ENCODE measurements at regions not wholly inside any gene's neighbourhood (a gene's known extent, or its start where the extent isn't known, plus 50 kb on each side); places are given as distances from the start of the nearest gene placed in this dataset.

- Histone ChIP-seq H4K20me1 (ENCODE audit: low read depth) (no peaks in the 10 kb centered on the region), H3K27me3 (no peaks in the 10 kb centered on the region), H3F3A (ENCODE audit: low read depth) (no peaks in the 10 kb centered on the region), H3K4me2 (no peak overlapping the region), H2AFZ (replicated peaks) (no peak overlapping the region), H3K27ac (no peak overlapping the region), H3K9ac (no peak overlapping the region), H3K79me2 (ENCODE audit: low read depth) (no peaks in the 10 kb centered on the region), H3K4me3 (no peak overlapping the region), H3K36me3 (no peaks in the 10 kb centered on the region), H3K9me3 (ENCODE audit: low read depth) (no peaks in the 10 kb centered on the region), H3K4me1 (no peaks in the 10 kb centered on the region)
- H3K36me3 Mint-ChIP-seq, result no peaks in the 10 kb centered on the region
- H3K4me1 Mint-ChIP-seq, result no peaks in the 10 kb centered on the region
- H3K27ac Mint-ChIP-seq, result no peak overlapping the region
- peaks cover 3% of the 10 kb centered on the region for H3K9me3 Mint-ChIP-seq
- no peak for DNase-seq (ENCODE audit: low spot score)
- H3K27me3 Mint-ChIP-seq (ENCODE audit: insufficient read depth, low read depth), result peaks cover under 1% of the 10 kb centered on the region
- TF ChIP-seq CTCF (IDR thresholded peaks at IDR 0.05) (no peak), EZH2 (IDR thresholded peaks at IDR 0.05) (no peak)
- no peak overlapping the region for H3K4me3 Mint-ChIP-seq
These were observed 80.2 kb upstream of the ACP3 start for GRCh38 chr3:132236701-132237651.

GRCh38 chr3:132237652-132238032 lies 79.6 kb upstream of the ACP3 start:
- no peak overlapping the region for H3K9ac ChIP-seq
- H3K4me3 ChIP-seq, result no peak overlapping the region
- Mint-ChIP-seq H3K36me3 (no peaks in the 10 kb centered on the region), H3K9me3 (peaks cover 3% of the 10 kb centered on the region), H3K27me3 (ENCODE audit: insufficient read depth, low read depth) (no peaks in the 10 kb centered on the region), H3K4me3 (no peak overlapping the region), H3K27ac (no peak overlapping the region), H3K4me1 (no peaks in the 10 kb centered on the region)
- H3K9me3 ChIP-seq (ENCODE audit: low read depth), result no peaks in the 10 kb centered on the region
- no peaks in the 10 kb centered on the region for H3K4me1 ChIP-seq
- no peaks in the 10 kb centered on the region for H3K79me2 ChIP-seq (ENCODE audit: low read depth)
- H3F3A ChIP-seq (ENCODE audit: low read depth), result no peaks in the 10 kb centered on the region
- H3K4me2 ChIP-seq, result no peak overlapping the region
- no peak overlapping the region for H2AFZ ChIP-seq (replicated peaks)
- DNase-seq (ENCODE audit: low spot score), result no peak
- H3K27ac ChIP-seq, result no peak overlapping the region
- H3K36me3 ChIP-seq, result no peaks in the 10 kb centered on the region
- H3K27me3 ChIP-seq, result no peaks in the 10 kb centered on the region
- no peak for TF ChIP-seq EZH2 (IDR thresholded peaks at IDR 0.05)
- TF ChIP-seq EZH2phosphoT487 (IDR thresholded peaks at IDR 0.05), result no peak
- TF ChIP-seq CTCF (IDR thresholded peaks at IDR 0.05), result no peak
- no peaks in the 10 kb centered on the region for H4K20me1 ChIP-seq (ENCODE audit: low read depth)

GRCh38 chr3:132239587-132239986 lies 77.6 kb upstream of the ACP3 start:
- Histone ChIP-seq H2AFZ (replicated peaks) (no peak overlapping the region), H3K9ac (no peak overlapping the region), H3K36me3 (no peaks in the 10 kb centered on the region), H3K9me3 (ENCODE audit: low read depth) (no peaks in the 10 kb centered on the region), H3K27me3 (no peaks in the 10 kb centered on the region), H3F3A (ENCODE audit: low read depth) (no peaks in the 10 kb centered on the region), H3K4me2 (no peak overlapping the region), H3K27ac (no peak overlapping the region), H4K20me1 (ENCODE audit: low read depth) (no peaks in the 10 kb centered on the region), H3K4me1 (no peaks in the 10 kb centered on the region), H3K79me2 (ENCODE audit: low read depth) (no peaks in the 10 kb centered on the region), H3K4me3 (no peak overlapping the region)
- no peak overlapping the region for H3K27ac Mint-ChIP-seq
- no peak for DNase-seq (ENCODE audit: low spot score)
- TF ChIP-seq EZH2phosphoT487 (IDR thresholded peaks at IDR 0.05) (no peak), CTCF (IDR thresholded peaks at IDR 0.05) (no peak), EZH2 (IDR thresholded peaks at IDR 0.05) (no peak)
- H3K4me3 Mint-ChIP-seq, result no peak overlapping the region
- H3K36me3 Mint-ChIP-seq, result no peaks in the 10 kb centered on the region
- peaks cover 3% of the 10 kb centered on the region for H3K9me3 Mint-ChIP-seq
- no peaks in the 10 kb centered on the region for H3K27me3 Mint-ChIP-seq (ENCODE audit: insufficient read depth, low read depth)
- no peaks in the 10 kb centered on the region for H3K4me1 Mint-ChIP-seq
